NCI-H2029 (cell line): ENCODE measurements at regions not wholly inside any gene's neighbourhood (a gene's known extent, or its start where the extent isn't known, plus 50 kb on each side); places are given as distances from the start of the nearest gene placed in this dataset.

Experiments used
- DNase-seq: peaks from one replicate; lab custom pipeline; 2025; lab: John Stamatoyannopoulos, UW

GRCh38 chr18:76771192-76771799 is 51.1 kb upstream of the ZNF236 start:
- DNase-seq = no peak

DNA sequence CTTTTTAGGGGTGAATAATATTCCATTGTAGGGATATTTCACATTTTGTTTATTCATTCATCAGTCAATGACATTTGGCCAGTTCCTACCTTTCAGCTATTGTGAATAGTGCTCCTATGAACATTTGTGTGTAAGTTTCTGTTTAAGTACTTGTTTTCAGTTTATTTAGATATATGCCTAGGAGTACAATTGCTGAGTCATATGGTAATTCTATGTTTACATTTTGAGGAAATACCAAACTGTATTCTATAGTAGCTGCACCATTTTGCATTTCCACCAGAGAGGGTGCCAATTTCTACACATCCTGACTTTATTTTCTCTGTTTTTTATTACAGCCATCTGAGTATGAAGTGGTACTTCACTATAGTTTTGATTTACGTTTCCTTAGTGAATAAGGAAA is 54.4 kb upstream of the ZNF236 start:
- DNase-seq = no peak

- DNase-seq = no peak
Observed at GRCh38 chr18:76766429-76766828, 55.9 kb upstream of the ZNF236 start.

DNA sequence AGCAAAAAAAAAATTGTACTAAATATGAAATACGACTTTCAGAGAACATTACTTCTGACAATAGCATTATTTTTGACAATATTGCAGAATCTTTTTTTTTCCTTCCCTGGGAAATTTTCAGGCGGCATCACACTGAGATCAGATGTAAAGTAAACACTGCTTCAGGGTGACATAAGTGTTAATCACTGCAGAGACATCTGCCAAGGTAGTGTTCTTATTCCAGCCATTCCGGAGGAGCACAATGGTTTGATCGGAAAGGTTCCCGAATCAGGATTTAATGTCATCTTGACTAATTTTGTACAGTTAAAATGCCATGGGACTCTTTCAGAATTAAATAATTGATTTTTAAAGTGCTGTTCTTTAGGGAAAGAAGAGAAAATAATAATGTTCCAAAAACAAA is 56.7 kb upstream of the ZNF236 start:
- DNase-seq = no peak

DNA sequence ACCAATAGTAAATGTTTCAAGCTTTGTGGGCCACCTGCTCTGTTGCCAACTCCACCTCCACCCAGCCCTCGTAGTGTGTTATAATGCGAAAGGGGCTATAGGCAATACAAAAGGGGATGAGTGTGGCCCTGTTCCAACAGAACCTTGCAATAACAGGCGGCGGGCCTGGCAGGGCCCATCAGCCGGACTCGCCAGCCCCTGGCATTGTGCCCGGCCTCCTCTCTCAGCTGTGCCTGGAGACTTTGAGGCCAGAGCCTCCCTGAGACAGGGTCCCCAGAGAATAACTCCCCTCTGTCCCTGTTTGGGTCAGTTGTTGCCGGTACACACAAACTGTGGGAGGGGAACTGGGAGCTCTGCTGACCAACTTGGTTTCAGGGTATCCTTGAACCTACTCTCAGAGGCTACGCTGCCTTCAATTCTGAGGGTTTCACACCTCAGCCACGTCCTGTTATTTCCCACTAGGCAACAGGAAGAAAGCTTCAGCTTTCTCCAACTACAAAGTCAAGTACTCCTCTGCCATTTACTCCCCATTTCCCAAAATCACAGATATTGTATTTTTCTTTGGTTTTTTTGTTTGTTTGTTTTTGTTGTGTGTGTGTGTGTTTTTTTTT is 58.0 kb upstream of the ZNF236 start:
- peak; percentile 37 for DNase-seq

DNA sequence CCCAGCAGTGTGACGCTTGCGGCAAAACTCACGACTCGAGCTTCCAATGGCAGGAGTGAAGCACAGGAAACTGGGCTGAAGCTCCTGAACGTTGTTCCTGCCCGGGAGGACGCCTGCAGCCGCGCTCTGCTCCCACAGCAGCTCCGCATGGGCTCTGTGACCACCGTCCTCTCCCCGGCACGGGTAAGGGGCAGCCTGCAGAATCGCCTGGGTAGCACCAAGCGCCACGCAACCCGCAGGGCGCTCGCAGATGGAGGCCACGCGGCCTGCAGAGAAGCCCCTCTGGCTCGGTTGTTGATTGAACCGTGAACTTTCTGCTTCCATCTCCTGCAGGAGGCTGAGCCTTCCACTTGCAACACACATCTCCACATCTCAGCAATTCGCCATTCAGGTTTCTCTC is 63.3 kb upstream of the ZNF236 start:
- no peak for DNase-seq

DNA sequence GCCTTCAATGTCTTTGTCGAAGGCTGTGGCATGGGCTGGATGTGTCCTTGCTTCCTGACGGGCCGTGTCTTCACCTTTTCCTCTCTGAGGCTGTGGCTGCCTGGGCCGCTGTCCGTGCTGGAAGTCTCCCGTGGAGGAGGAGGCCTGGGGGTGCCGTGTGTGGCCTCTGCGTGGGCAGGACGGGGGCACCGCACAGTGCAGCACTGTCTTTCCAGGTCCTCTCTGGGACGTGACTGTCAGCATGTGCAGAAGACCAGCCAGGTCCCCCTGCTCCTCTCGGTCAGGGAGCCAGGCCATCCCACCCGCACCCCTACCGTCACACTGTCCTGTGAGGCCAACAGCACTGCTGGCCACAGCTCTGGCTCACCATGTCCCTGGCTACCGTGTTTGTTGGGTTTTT is 64.4 kb upstream of the ZNF236 start:
- DNase-seq = no peak

GRCh38 chr18:76757335-76757734 is 65.0 kb upstream of the ZNF236 start:
- DNase-seq = no peak

GRCh38 chr18:76756531-76757253 is 65.7 kb upstream of the ZNF236 start:
- DNase-seq = no peak

- DNase-seq = no peak
Observed at GRCh38 chr18:76754351-76754750, 68.0 kb upstream of the ZNF236 start.

DNA sequence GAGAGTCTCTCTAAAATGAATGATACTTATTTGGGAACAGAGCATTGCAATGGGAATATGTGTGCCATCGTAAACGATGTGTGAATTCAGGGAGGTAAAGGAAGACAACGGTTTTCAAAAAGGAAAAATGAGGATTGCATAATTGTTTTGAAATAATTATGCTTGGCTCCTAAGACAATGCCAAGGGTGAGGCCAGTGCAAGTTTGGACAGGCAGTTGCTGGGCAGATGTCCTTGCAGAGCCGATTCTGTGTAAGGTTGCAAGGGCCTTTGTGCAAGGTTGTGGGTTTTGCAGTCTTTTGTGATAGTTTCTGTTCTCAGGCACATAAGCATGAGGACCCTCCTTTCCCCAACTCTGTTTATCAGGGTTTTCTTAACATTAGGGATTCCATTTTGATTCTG is 70.0 kb upstream of the ZNF236 start:
- no peak for DNase-seq

DNA sequence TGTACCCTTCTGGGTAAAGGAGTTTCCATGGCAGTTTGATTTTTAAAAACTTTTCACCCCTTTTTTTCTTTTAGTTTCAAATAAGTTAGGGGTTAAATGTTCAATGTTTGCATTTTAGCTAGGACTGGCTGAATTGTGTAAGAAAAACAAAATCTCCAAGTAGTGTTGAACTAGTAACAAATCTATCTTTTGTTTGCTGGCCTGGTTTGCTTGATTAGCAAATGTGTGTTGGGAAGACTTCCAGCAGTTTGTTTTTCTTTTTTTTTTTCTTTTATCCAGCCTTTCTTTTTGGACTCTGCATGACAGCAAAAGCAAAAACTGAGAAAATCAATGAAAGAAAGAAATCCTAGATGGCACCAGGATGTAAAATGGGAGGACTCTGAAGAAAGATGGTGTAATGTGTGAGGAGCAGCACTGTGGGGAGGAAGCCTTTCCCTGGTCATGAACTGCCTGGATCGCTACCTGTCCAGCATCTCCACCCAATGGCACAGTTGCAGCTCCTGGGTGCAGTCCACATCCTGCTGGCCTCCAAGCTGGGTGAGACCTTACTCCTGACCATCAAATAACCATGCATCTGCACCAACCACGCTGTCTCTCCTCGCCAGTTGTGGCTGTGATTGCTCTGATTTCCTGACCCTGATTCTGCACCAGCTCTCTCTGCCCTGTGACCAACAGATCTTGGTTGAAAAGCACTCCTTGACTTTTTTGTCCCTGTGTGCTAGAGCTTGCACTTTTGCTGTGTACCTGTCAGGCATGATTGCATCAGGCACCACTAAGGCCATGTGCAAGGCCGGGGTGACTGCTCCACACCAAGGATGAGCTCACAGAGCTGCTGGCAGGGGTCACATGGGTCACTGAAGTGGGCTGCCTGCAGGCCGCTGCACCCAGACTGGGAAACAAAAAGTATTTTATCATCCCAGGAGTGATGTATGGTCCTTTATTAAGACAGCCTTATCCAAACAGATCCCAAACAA is 71.2 kb upstream of the ZNF236 start:
- no peak for DNase-seq

DNA sequence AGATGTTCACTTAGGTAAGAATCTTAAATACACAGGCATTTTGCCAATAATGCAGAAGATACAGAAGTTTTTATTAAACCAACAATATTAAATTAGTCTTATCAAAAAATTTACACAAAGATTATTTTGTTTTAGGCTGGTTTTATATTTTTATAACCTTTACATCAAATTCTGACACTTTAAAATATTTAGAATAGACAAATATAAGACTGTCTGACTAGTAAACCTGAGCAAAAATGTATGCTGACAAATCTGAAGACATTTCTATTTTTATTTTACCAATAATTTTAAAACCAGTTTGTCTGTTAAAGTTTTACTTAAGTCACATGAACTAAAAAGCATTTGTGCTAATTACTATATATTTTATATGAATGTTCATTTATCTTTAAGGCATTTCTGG is 72.1 kb upstream of the ZNF236 start:
- no peak for DNase-seq

- no peak for DNase-seq
Observed at GRCh38 chr18:76747676-76748075, 74.7 kb upstream of the ZNF236 start.

DNA sequence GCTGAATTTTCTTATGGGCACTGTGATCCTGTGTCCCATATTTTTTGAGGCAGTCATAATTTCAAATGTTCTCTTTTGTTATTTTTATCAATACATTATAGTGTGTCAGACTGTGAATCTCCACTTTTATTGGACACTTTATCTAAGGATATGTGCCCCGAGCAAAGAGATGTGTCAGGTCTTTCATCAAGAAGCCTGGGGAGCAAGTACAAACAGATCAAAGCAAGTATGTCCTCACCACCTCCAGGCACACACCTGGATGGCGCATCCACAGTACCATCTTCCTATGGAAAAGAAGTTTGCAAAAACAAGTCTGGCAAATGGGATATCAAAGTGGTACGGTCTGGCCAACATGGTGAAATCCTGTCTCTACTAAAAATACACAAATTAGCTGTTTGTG is 81.0 kb upstream of the ZNF236 start:
- DNase-seq = no peak

- no peak for DNase-seq
Observed at GRCh38 chr18:76736309-76736708, 86.0 kb upstream of the ZNF236 start.

GRCh38 chr18:76730901-76731300 is 91.5 kb upstream of the ZNF236 start:
- DNase-seq = no peak

GRCh38 chr18:76727589-76727988 is 94.8 kb upstream of the ZNF236 start:
- DNase-seq = no peak

- no peak for DNase-seq
Observed at GRCh38 chr18:76725445-76725844, 96.9 kb upstream of the ZNF236 start.

- no peak for DNase-seq
Observed at GRCh38 chr18:76722224-76723061, 99.9 kb upstream of the ZNF236 start.

- DNase-seq = no peak
Observed at GRCh38 chr18:76721207-76721996, 101.0 kb upstream of the ZNF236 start.
